Mesothelial cell of epicardium (in vitro differentiated cells): ENCODE measurements at regions not wholly inside any gene's neighbourhood (a gene's known extent, or its start where the extent isn't known, plus 50 kb on each side); places are given as distances from the start of the nearest gene placed in this dataset.

Experiments
- DNase-seq, 2 experiments: peaks; one replicate each; pipeline ENCODE4 v3.0.0; 2021; ENCODE audit warnings: low spot score in 2 of 2; ENCODE audit not compliant: unreplicated experiment in 2 of 2
- H3K27ac Mint-ChIP-seq: 2 replicates; pipeline ENCODE4 v1.8.0; 2021; ENCODE audit warnings: mixed read lengths
- H3K27me3 Mint-ChIP-seq: 2 replicates; pipeline ENCODE4 v1.8.0; 2021; ENCODE audit warnings: low read depth, mixed read lengths
- H3K36me3 Mint-ChIP-seq: 2 replicates; pipeline ENCODE4 v1.8.0; 2021; ENCODE audit warnings: mixed read lengths
- H3K4me1 Mint-ChIP-seq: 2 replicates; pipeline ENCODE4 v1.8.0; 2021; ENCODE audit warnings: mixed read lengths
- H3K4me3 Mint-ChIP-seq: 2 replicates; pipeline ENCODE4 v1.8.0; 2021; ENCODE audit warnings: mild to moderate bottlenecking, moderate library complexity, mixed read lengths
- H3K9me3 Mint-ChIP-seq: 2 replicates; pipeline ENCODE4 v1.8.0; 2021; ENCODE audit warnings: mixed read lengths
- CTCF ChIP-seq: fragments of 200-600 bp; sonication (generic); IDR thresholded peaks from one replicate; pipeline ENCODE4 v1.5.0; 2021; ENCODE audit warnings: antibody characterized with exemption; ENCODE audit not compliant: unreplicated experiment

DNA sequence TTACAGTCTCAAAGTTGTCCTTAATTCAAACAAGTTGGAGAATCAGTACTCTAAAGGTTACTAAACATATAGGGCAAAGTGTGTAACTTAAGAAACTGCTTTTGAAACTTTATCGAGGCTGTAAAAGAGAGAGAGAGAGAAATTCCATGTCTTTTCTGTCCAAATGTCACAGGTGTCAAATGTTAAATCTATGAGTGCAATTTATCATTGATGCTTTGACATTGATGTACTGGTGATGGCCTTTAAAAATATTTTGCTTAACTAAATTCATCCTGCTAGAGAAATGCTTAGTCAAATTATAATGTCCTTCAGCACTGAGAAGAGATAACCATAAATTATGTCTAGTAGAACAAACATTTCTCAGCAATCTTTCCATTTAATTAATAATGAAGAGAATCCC is 1602.1 kb upstream of the TMEFF2 start:
- no peaks in the 10 kb centered on the region for H3K9me3 Mint-ChIP-seq
- DNase-seq = no peak
- H3K36me3 Mint-ChIP-seq = no peaks in the 10 kb centered on the region
- H3K27ac Mint-ChIP-seq = no peak overlapping the region
- H3K4me3 Mint-ChIP-seq = no peak overlapping the region
- no peaks in the 10 kb centered on the region for H3K27me3 Mint-ChIP-seq
- no peaks in the 10 kb centered on the region for H3K4me1 Mint-ChIP-seq
- no peak for TF ChIP-seq CTCF

DNA sequence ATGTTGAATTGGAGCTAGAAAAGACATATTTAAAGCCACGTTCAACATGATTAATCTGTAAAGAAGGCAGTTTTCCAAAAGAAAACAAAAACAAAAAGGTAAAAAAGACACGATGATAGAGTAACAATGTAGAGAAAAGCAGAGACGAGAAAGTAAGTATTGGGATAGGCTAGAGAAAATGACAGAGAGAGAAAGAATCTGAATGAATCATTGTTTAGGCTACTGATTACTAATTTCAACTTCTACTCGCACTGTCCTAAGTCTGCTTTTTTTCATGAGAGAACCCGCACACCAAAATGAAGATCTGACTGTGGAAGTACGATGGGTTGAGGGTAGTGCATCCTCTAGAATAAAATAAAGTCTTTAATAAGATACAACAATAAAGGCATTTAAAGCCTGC is 1599.2 kb upstream of the TMEFF2 start:
- Mint-ChIP-seq H3K27ac (no peak overlapping the region), H3K4me1 (no peaks in the 10 kb centered on the region), H3K36me3 (no peaks in the 10 kb centered on the region), H3K27me3 (no peaks in the 10 kb centered on the region), H3K9me3 (no peaks in the 10 kb centered on the region), H3K4me3 (no peak overlapping the region)
- no peak for TF ChIP-seq CTCF
- no peak for DNase-seq

GRCh38 chr2:193783681-193784080 is 1588.9 kb upstream of the TMEFF2 start:
- DNase-seq = no peak
- Mint-ChIP-seq H3K4me3 (no peak overlapping the region), H3K27me3 (no peaks in the 10 kb centered on the region), H3K4me1 (no peaks in the 10 kb centered on the region), H3K36me3 (no peaks in the 10 kb centered on the region), H3K27ac (no peak overlapping the region), H3K9me3 (peaks cover 32% of the 10 kb centered on the region)
- no peak for TF ChIP-seq CTCF

DNA sequence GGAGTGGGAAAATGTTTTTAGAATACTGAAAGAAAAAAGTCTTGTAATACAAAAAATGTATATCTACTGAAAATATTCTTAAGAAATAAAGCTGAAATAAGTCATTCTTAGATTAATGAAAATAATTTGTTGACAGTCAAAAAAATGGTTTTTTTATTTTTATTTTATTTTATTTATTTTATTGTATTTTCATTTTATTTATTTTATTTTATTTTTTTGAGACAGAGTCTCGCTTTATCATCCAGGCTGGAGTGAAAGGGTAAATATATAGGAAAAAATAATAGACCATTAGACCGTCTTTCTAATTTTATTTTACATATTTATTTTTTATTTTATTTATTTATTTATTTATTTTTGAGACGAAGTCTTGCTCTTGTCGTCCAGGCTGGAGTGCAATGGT is 1583.6 kb upstream of the TMEFF2 start:
- Mint-ChIP-seq H3K27me3 (no peaks in the 10 kb centered on the region), H3K4me3 (no peak overlapping the region), H3K9me3 (peaks cover 3% of the 10 kb centered on the region), H3K27ac (no peak overlapping the region), H3K4me1 (no peaks in the 10 kb centered on the region), H3K36me3 (no peaks in the 10 kb centered on the region)
- TF ChIP-seq CTCF = no peak
- no peak for DNase-seq

GRCh38 chr2:193776988-193777387 is 1582.3 kb upstream of the TMEFF2 start:
- Mint-ChIP-seq H3K27ac (no peak overlapping the region), H3K27me3 (no peaks in the 10 kb centered on the region), H3K36me3 (no peaks in the 10 kb centered on the region), H3K9me3 (no peaks in the 10 kb centered on the region), H3K4me1 (peaks cover 6% of the 10 kb centered on the region), H3K4me3 (no peak overlapping the region)
- TF ChIP-seq CTCF = no peak
- no peak for DNase-seq

GRCh38 chr2:193774166-193774565 is 1579.4 kb upstream of the TMEFF2 start:
- H3K36me3 Mint-ChIP-seq = no peaks in the 10 kb centered on the region
- H3K4me1 Mint-ChIP-seq = peaks cover 6% of the 10 kb centered on the region
- no peak overlapping the region for H3K27ac Mint-ChIP-seq
- no peak for DNase-seq
- no peak overlapping the region for H3K4me3 Mint-ChIP-seq
- no peak for TF ChIP-seq CTCF
- no peaks in the 10 kb centered on the region for H3K9me3 Mint-ChIP-seq
- no peaks in the 10 kb centered on the region for H3K27me3 Mint-ChIP-seq
